ENCODE measurements at regions not wholly inside any gene's neighbourhood (a gene's known extent, or its start where the extent isn't known, plus 50 kb on each side); places are given as distances from the start of the nearest gene placed in this dataset.

DNA sequence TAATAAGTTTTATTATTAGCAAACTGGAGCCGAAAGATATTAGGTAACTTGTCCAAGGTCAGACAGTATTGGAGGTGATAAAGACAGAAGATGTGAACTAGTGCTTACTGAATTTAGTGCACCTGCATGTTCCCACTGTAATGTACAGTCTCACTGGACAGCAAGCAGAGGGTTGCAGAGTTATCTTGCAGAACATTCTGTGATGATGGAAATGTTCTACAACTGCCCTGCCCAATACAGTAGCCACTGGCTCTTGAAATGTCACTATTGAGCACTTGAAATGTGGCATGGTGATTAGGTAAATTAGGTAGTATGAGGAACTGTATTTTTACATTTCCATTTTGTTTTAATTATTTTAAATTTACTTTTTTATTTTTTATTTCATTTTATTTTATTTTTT is 356.6 kb downstream of the EPHA4 start:
- Histone ChIP-seq H4K20me1 (ENCODE audit: insufficient read depth) (no peaks in the 10 kb centered on the region), H3K4me2 (ENCODE audit: low read length) (no peak overlapping the region), H3K27ac (ENCODE audit: low read length) (no peak overlapping the region), H3F3A (ENCODE audit: insufficient read depth, low read length, poor library complexity, severe bottlenecking) (no peaks in the 10 kb centered on the region), H3K27me3 (ENCODE audit: insufficient read depth, low read depth, low read length) (no peaks in the 10 kb centered on the region), H3K9ac (ENCODE audit: low read length) (no peak overlapping the region), H3K9me3 (ENCODE audit: low read length) (no peaks in the 10 kb centered on the region), H3K9me2 (ENCODE audit: insufficient read depth, low read length) (no peaks in the 10 kb centered on the region), H3K4me3 (ENCODE audit: low read length) (no peak overlapping the region), H3K79me2 (replicated peaks; ENCODE audit: insufficient read depth, low read length) (no peaks in the 10 kb centered on the region), H3K36me3 (ENCODE audit: insufficient read depth, low read length) (no peaks in the 10 kb centered on the region), H2AFZ (ENCODE audit: low read depth, low read length) (no peak overlapping the region)
- TF ChIP-seq RAD21 (conservative IDR thresholded peaks at IDR 0.05) (no peak), SMC3 (conservative IDR thresholded peaks at IDR 0.05; ENCODE audit: poor library complexity) (no peak), POLR2AphosphoS5 (IDR thresholded peaks at IDR 0.05) (no peak), CTCF (IDR thresholded peaks at IDR 0.05; ENCODE audit: poor library complexity, severe bottlenecking) (no peak), EZH2 (IDR thresholded peaks at IDR 0.05; ENCODE audit: borderline replicate concordance, insufficient read depth, low read length, poor library complexity, severe bottlenecking) (no peak), MXI1 (conservative IDR thresholded peaks at IDR 0.05; ENCODE audit: poor library complexity, severe bottlenecking) (no peak), REST (IDR thresholded peaks at IDR 0.05; ENCODE audit: borderline replicate concordance) (no peak)

- Histone ChIP-seq H3K27me3 (ENCODE audit: insufficient read depth, low read depth, low read length) (no peaks in the 10 kb centered on the region), H2AFZ (ENCODE audit: low read depth, low read length) (no peak overlapping the region), H3F3A (ENCODE audit: insufficient read depth, low read length, poor library complexity, severe bottlenecking) (no peaks in the 10 kb centered on the region), H3K4me2 (ENCODE audit: low read length) (no peak overlapping the region), H3K79me2 (replicated peaks; ENCODE audit: insufficient read depth, low read length) (no peaks in the 10 kb centered on the region), H3K9ac (ENCODE audit: low read length) (no peak overlapping the region), H3K9me3 (ENCODE audit: low read length) (no peaks in the 10 kb centered on the region), H3K27ac (ENCODE audit: low read length) (no peak overlapping the region), H4K20me1 (ENCODE audit: insufficient read depth) (no peaks in the 10 kb centered on the region), H3K9me2 (ENCODE audit: insufficient read depth, low read length) (no peaks in the 10 kb centered on the region), H3K4me3 (ENCODE audit: low read length) (no peak overlapping the region), H3K36me3 (ENCODE audit: insufficient read depth, low read length) (no peaks in the 10 kb centered on the region)
- TF ChIP-seq SMC3 (conservative IDR thresholded peaks at IDR 0.05; ENCODE audit: poor library complexity) (no peak), TAF1 (IDR thresholded peaks at IDR 0.05; ENCODE audit: low read depth) (no peak), EP300 (conservative IDR thresholded peaks at IDR 0.05; ENCODE audit: poor library complexity, severe bottlenecking) (no peak), REST (IDR thresholded peaks at IDR 0.05; ENCODE audit: borderline replicate concordance) (no peak), RAD21 (conservative IDR thresholded peaks at IDR 0.05) (no peak), EZH2 (IDR thresholded peaks at IDR 0.05; ENCODE audit: borderline replicate concordance, insufficient read depth, low read length, poor library complexity, severe bottlenecking) (no peak), POLR2AphosphoS5 (IDR thresholded peaks at IDR 0.05) (no peak), MXI1 (conservative IDR thresholded peaks at IDR 0.05; ENCODE audit: poor library complexity, severe bottlenecking) (no peak), CTCF (IDR thresholded peaks at IDR 0.05; ENCODE audit: poor library complexity, severe bottlenecking) (no peak)
Measured at GRCh38 chr2:221216636-221217035, 355.5 kb downstream of the EPHA4 start.
